ENCODE measurements at regions not wholly inside any gene's neighbourhood (a gene's known extent, or its start where the extent isn't known, plus 50 kb on each side); places are given as distances from the start of the nearest gene placed in this dataset.

DNA sequence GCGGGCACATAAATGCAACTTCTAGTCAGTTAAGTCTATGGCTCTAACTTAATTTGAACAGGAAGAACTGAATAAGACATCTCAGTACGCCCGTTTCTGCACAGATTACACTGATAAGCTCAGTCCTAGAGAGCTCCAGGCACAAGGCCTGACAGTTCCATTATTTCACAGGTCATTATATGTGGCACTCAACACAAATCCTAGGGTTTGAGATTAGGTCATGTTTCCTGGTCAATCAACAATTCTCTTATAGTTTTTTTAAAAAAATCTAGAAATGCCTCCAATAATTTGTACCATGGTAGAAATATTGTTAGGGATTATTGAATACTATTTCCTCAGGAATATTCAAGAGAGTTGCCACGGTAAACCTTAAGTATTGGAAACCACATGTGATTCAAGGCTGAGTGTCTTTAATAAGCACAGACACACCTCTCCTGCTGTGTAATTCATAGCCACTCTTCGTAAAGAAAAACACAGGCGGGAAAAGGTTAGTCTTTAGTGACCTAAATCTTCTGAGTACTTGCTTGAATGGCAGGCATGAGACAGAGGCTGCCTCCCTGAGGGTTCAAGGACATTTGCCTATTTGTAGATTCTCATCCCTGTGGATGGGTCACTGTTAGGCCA lies 342.9 kb upstream of the ADGRL3 start:
- no peak for TF ChIP-seq POLR2A (IDR thresholded peaks at IDR 0.05; ENCODE audit: low read length)
- TF ChIP-seq GATA1 (IDR thresholded peaks at IDR 0.05; ENCODE audit: low read depth, low read length): no peak

Measured in erythroblast (primary cell).